Activated T-helper 1 cell treated with anti-CD3 and anti-CD28 coated beads, Interleukin-12 subunit alpha, Interleukin-12 subunit beta, Interleukin-2, Interleukin-4 antibody, amounts not matched to agents 30 ng/mL and 10 ng/mL and 1 ng/mL, durations not matched to agents 14 hours and 24 hours and 36 hours (primary cell): ENCODE measurements at regions not wholly inside any gene's neighbourhood (a gene's known extent, or its start where the extent isn't known, plus 50 kb on each side); places are given as distances from the start of the nearest gene placed in this dataset.

ENCODE experiments used
- DNase-seq: peaks from one replicate; pipeline ENCODE4 v3.0.0; 2021; ENCODE audit warnings: low spot score
- H3K27ac Mint-ChIP-seq: one replicate; pipeline ENCODE4 v1.8.0; 2021; ENCODE audit warnings: mild to moderate bottlenecking, mixed read lengths
- H3K27me3 Mint-ChIP-seq: one replicate; pipeline ENCODE4 v1.8.0; 2022; ENCODE audit warnings: mild to moderate bottlenecking, moderate library complexity, mixed read lengths; ENCODE audit not compliant: insufficient read depth
- H3K36me3 Mint-ChIP-seq: one replicate; pipeline ENCODE4 v1.8.0; 2021; ENCODE audit warnings: low read depth, mixed read lengths
- H3K4me1 Mint-ChIP-seq: one replicate; pipeline ENCODE4 v1.8.0; 2021; ENCODE audit warnings: low read depth, mixed read lengths
- H3K4me3 Mint-ChIP-seq: one replicate; pipeline ENCODE4 v1.8.0; 2021; ENCODE audit warnings: mild to moderate bottlenecking, moderate library complexity, mixed read lengths
- H3K9me3 Mint-ChIP-seq: one replicate; pipeline ENCODE4 v1.8.0; 2021; ENCODE audit warnings: mixed read lengths
- intact Hi-C: fragments of 100-400 bp; cut with micrococcal nuclease; formaldehyde crosslinking; loops from one replicate; pipeline ENCODE4 v1.15.1; 2024

DNA sequence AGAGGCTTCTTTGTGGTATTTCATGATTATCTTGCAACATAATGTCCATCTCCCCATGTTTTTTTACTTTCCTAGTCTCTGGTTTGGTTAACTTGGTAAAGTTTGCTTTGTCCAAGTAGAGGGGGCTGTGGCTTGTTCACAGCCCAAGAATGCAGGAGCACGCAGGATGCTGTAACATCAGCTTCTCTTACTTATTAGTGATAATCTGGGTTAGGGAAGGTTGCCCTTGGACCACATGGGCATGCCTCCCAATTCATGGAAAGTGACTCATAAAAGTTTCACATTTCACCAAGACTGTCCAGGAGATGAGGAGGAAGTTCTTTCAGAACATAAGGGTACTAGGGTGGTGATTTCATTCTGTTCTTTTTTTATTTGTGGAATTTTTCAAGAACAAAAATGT, 146.0 kb upstream of the USP9Y start:
- H3K4me1 Mint-ChIP-seq = peaks cover 27% of the 10 kb centered on the region
- peaks cover 9% of the 10 kb centered on the region for H3K9me3 Mint-ChIP-seq
- no peak overlapping the region for H3K27ac Mint-ChIP-seq
- peaks cover 2% of the 10 kb centered on the region for H3K36me3 Mint-ChIP-seq
- H3K4me3 Mint-ChIP-seq = no peak overlapping the region
- DNase-seq = no peak
- intact Hi-C loops = loop anchor here (10.0 kb wide), 1 partner anchor 180 kb away; no protein-coding TSS in a partner anchor
- peaks cover 2% of the 10 kb centered on the region for H3K27me3 Mint-ChIP-seq

- intact Hi-C loops = loop anchor here (10.0 kb wide), 1 partner anchor 176 kb away; no protein-coding TSS in a partner anchor
- Mint-ChIP-seq H3K27ac (peak overlapping the region; percentile 69), H3K4me3 (peak overlapping the region; percentile 6), H3K36me3 (peaks cover 6% of the 10 kb centered on the region), H3K9me3 (peaks cover 33% of the 10 kb centered on the region), H3K4me1 (peaks cover 13% of the 10 kb centered on the region), H3K27me3 (no peaks in the 10 kb centered on the region)
- no peak for DNase-seq
Measured at GRCh38 chrY:12559007-12559406, 142.0 kb upstream of the USP9Y start.

- no peaks in the 10 kb centered on the region for H3K4me1 Mint-ChIP-seq
- no peak overlapping the region for H3K4me3 Mint-ChIP-seq
- H3K9me3 Mint-ChIP-seq = no peaks in the 10 kb centered on the region
- no peak overlapping the region for H3K27ac Mint-ChIP-seq
- no peak for DNase-seq
- intact Hi-C loops = no loop called here
- peaks cover 2% of the 10 kb centered on the region for H3K27me3 Mint-ChIP-seq
- no peaks in the 10 kb centered on the region for H3K36me3 Mint-ChIP-seq
Measured at GRCh38 chrY:12576278-12576677, 124.8 kb upstream of the USP9Y start.

- Mint-ChIP-seq H3K36me3 (peaks cover 9% of the 10 kb centered on the region), H3K27ac (peak overlapping the region; percentile 34), H3K4me1 (peaks cover 28% of the 10 kb centered on the region), H3K9me3 (peaks cover 33% of the 10 kb centered on the region), H3K27me3 (no peaks in the 10 kb centered on the region), H3K4me3 (peak overlapping the region; percentile 34)
- peak; percentile 12 for DNase-seq
- intact Hi-C loops = no loop called here
Measured at GRCh38 chrY:12593532-12594216, 107.4 kb upstream of the USP9Y start.

DNA sequence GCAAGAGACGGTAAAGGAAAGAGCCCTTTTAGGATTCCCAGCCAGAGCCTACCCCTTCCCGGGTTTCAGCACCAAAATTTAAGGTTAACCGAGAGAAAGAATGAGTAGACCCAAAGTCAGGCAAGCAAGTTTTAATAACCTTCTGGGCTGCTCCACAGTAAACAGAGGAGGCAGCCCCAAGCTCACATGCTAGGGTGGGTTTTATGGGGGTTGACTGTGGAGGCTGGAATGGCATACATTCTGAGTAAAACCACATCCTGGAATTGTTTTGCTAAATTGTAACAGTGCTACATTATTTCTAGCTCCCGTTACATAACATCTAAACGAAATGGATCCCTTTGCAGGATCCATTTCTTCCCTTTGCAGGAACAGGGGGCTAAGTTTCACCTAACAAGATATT, 102.2 kb upstream of the USP9Y start:
- Mint-ChIP-seq H3K9me3 (peaks cover 48% of the 10 kb centered on the region), H3K4me1 (peaks cover 20% of the 10 kb centered on the region), H3K27me3 (no peaks in the 10 kb centered on the region), H3K4me3 (no peak overlapping the region), H3K36me3 (peaks cover 9% of the 10 kb centered on the region), H3K27ac (peak overlapping the region; percentile 64)
- intact Hi-C loops = no loop called here
- DNase-seq = no peak

DNA sequence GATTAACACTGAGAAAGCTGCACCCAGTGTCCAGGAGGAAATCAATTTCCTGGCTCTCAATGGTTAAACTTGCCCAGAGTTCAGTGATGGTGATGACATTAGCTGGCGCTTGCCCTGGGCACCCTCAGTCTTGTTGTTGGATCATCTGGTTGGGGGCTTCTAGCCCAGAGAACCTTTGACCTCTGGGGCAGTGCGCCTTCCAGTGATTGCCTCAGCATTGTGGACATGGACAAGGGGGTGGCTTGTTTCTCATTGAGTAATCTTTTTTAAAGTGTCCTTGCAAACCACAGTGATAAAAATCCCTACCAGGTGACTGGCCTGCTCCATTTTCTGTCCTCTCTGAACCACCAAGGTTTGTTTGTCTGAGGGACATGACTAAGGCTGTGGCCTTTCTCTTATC, 95.6 kb upstream of the USP9Y start:
- Mint-ChIP-seq H3K4me3 (no peak overlapping the region), H3K9me3 (peaks cover 15% of the 10 kb centered on the region), H3K36me3 (no peaks in the 10 kb centered on the region), H3K27ac (no peak overlapping the region), H3K4me1 (no peaks in the 10 kb centered on the region), H3K27me3 (peaks cover 2% of the 10 kb centered on the region)
- intact Hi-C loops = no loop called here
- no peak for DNase-seq

- intact Hi-C loops = no loop called here
- Mint-ChIP-seq H3K9me3 (peaks cover 6% of the 10 kb centered on the region), H3K36me3 (no peaks in the 10 kb centered on the region), H3K4me3 (no peak overlapping the region), H3K27ac (no peak overlapping the region), H3K4me1 (no peaks in the 10 kb centered on the region), H3K27me3 (peaks cover 4% of the 10 kb centered on the region)
- DNase-seq = no peak
Measured at GRCh38 chrY:12610861-12611260, 90.2 kb upstream of the USP9Y start.

DNA sequence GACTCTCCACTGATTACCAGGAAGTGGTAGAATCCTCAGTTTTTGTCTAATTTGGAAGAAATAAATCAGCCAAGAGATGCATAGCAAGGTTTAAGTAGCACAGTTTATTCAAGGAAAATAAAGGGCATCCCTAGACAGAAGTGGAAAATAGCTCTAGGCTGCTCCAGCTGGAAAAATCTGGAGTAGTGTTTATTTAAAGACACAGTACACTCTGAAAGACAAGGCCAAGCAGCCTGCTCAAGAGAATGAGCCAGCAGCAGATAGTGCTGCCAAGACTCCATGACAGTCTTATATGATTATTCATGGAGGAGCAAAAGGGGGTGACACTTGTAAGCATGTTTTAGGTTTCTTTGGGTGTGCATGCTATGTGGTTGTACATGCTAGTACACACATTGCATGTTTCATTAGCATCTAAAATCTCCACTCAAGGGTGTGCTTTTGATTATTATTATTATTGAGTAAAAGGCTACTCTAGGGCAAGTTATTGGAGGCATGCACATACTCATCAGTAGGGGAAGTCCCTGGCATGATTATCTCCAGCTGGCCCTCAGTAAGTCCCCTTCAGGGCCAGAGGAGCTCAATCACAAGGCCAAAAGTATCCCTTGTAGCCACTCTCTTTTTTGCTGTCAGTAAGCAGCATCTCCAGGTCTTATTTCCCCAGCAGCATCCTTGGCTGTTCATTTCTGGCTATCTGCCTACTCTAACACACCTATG, 85.1 kb upstream of the USP9Y start:
- peaks cover 6% of the 10 kb centered on the region for H3K9me3 Mint-ChIP-seq
- no peak for DNase-seq
- H3K27ac Mint-ChIP-seq = no peak overlapping the region
- peaks cover 4% of the 10 kb centered on the region for H3K27me3 Mint-ChIP-seq
- H3K36me3 Mint-ChIP-seq = no peaks in the 10 kb centered on the region
- intact Hi-C loops = no loop called here
- no peaks in the 10 kb centered on the region for H3K4me1 Mint-ChIP-seq
- no peak overlapping the region for H3K4me3 Mint-ChIP-seq

GRCh38 chrY:12621454-12622081, 79.5 kb upstream of the USP9Y start:
- Mint-ChIP-seq H3K4me3 (no peak overlapping the region), H3K4me1 (no peaks in the 10 kb centered on the region)
- intact Hi-C loops = loop anchor here (10.0 kb wide), 2 partner anchors 87 to 147 kb away; no protein-coding TSS in a partner anchor

DNA sequence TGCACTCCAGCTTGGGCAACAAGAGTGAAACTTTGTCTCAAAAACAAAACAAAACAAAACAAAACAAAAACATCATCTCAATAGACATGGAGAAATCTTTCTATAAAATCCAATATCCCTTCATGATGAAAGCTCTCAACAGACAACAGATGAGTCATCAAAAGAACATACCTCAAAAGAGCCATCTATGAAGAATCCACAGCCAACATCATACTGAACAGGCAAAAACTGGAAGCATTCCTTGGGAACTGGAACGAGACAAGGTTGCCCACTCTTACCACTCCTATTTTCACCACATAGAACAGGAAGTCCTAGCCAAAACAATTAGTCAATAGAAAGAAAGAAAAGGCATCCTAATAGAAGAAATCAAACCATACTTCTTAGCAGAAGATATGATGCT, 77.8 kb upstream of the USP9Y start:
- intact Hi-C loops = loop anchor here (10.0 kb wide), 2 partner anchors 88 to 148 kb away; no protein-coding TSS in a partner anchor
- no peak overlapping the region for H3K4me3 Mint-ChIP-seq
- no peak for DNase-seq
- H3K4me1 Mint-ChIP-seq = peaks cover 8% of the 10 kb centered on the region
- H3K27me3 Mint-ChIP-seq = no peaks in the 10 kb centered on the region
- no peaks in the 10 kb centered on the region for H3K9me3 Mint-ChIP-seq
- H3K27ac Mint-ChIP-seq = no peak overlapping the region
- H3K36me3 Mint-ChIP-seq = no peaks in the 10 kb centered on the region

More at GRCh38 chrY:12621454-12622081, 79.5 kb upstream of the USP9Y start:
- no peak overlapping the region for H3K27ac Mint-ChIP-seq
- no peaks in the 10 kb centered on the region for H3K36me3 Mint-ChIP-seq
- DNase-seq = no peak
- H3K9me3 Mint-ChIP-seq = no peaks in the 10 kb centered on the region
- peaks cover 2% of the 10 kb centered on the region for H3K27me3 Mint-ChIP-seq

- Mint-ChIP-seq H3K9me3 (no peaks in the 10 kb centered on the region), H3K4me3 (no peak overlapping the region), H3K4me1 (no peaks in the 10 kb centered on the region), H3K27me3 (no peaks in the 10 kb centered on the region), H3K27ac (no peak overlapping the region), H3K36me3 (no peaks in the 10 kb centered on the region)
- intact Hi-C loops = no loop called here
- DNase-seq = no peak
Measured at GRCh38 chrY:12642986-12643385, 58.0 kb upstream of the USP9Y start.

GRCh38 chrY:12643693-12644348, 57.2 kb upstream of the USP9Y start:
- Mint-ChIP-seq H3K4me3 (no peak overlapping the region), H3K27ac (no peak overlapping the region), H3K4me1 (no peaks in the 10 kb centered on the region), H3K9me3 (no peaks in the 10 kb centered on the region), H3K27me3 (no peaks in the 10 kb centered on the region), H3K36me3 (no peaks in the 10 kb centered on the region)
- DNase-seq = no peak
- intact Hi-C loops = no loop called here

DNA sequence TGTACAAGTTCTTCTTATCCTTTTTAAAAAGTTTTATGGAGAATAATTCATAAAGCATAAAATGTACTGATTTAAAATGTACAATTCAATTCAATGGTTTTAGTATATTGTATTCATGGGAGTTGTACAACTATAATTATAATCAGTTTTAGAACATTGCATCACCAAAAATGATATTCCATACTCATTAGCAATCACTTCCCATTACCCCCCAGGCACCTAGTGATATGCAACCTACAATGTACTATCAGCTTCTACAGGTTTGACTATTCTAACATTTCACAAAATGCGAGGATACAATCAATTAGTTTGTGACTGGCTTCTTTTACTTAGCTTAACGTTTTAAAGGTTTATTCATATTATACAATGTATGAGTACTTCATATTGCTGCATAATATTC, 49.9 kb upstream of the USP9Y start:
- H3K27ac Mint-ChIP-seq = no peak overlapping the region
- no peaks in the 10 kb centered on the region for H3K4me1 Mint-ChIP-seq
- DNase-seq = no peak
- no peaks in the 10 kb centered on the region for H3K27me3 Mint-ChIP-seq
- H3K36me3 Mint-ChIP-seq = no peaks in the 10 kb centered on the region
- H3K4me3 Mint-ChIP-seq = no peak overlapping the region
- intact Hi-C loops = no loop called here
- H3K9me3 Mint-ChIP-seq = no peaks in the 10 kb centered on the region
